ENCODE measurements at regions not wholly inside any gene's neighbourhood (a gene's known extent, or its start where the extent isn't known, plus 50 kb on each side); places are given as distances from the start of the nearest gene placed in this dataset.

DNA sequence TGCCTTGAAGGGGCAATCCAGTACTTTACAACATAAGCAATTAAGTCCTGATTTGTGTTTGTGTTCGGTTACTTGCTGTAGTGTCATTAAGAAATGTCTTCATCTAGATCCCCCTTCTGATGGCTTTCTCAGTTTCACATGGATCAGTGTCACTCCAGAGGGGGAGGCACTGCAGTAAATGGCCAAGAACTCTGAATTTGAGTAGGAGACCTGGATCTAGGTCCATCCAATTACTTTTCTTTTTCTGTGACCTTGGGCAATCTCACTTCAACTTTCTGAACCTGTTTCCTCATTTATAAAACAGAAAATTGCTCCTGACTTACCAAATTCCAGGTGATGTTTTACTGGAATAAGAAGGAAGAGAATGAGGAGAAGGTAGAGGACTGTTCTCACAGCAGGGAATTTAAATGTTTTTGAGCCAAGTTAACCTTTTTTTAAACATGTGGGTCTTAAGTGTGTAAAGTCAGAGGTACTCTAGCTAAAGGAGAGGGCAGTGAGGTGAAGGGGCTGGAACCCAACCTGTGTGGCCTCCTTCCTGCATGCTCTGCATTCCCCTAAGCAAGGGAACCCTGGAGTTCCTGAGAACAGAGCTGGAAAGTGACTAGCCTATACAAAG lies 285.5 kb downstream of the HACE1 start:
- DNase-seq (ENCODE audit: low read depth, low spot score) = no peak

DNA sequence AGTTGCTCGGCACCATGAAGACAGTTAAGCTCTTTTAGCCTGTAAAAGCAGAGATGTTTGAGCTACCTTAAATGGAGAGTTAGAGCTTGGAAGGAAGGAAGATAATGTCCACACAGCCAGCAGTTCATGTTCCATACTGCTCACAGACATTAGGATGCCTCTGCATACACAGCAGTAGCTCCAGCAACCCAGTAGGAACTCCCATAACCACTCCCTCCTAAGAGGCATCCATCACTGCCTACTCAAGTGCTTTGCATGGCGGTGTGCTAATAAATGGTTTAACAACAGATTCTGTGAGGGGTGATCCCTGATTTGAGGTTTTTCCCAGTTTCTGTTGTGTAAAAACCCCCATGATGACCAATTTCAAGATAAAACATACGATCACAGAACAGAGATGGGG lies 286.4 kb downstream of the HACE1 start:
- no peak for DNase-seq (ENCODE audit: low read depth, low spot score)

DNA sequence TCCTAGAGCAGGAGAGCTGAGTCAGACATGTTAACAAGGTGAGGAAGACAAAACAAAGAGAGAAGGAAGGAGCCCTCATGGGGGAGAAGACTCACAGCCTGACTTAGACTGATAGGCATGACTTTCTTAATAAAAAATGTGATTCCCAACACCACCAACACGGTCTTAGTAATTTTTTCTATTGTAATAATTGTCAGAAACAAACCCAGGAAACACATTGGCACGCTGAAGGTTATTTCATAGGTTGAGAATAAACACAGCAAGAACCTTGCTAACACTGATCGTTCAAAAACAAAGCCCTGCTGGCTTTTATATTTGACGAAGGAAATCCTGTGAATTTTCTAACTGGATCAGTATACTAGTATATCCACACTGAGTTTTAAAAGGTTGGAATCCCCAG lies 286.8 kb downstream of the HACE1 start:
- no peak for DNase-seq (ENCODE audit: low read depth, low spot score)

DNA sequence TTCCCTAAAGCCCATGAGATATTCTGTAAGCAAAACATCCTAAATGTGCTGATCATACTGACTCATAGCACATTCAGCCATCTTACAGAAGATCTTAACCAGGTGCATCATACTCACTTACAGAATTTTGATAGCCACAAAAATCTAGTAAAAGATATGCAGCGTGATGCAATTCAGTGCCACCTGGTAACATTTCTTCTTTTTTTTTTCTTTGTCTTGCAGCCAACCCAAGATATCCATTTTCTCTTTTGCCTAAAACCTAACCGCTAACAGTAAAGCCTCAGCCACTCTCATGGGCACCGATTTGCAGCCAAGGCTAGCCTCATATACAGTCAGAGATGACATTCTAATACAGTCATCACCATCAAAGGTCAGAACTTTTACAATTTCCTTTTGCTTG lies 293.3 kb downstream of the HACE1 start:
- DNase-seq (ENCODE audit: low read depth, low spot score) = no peak

DNA sequence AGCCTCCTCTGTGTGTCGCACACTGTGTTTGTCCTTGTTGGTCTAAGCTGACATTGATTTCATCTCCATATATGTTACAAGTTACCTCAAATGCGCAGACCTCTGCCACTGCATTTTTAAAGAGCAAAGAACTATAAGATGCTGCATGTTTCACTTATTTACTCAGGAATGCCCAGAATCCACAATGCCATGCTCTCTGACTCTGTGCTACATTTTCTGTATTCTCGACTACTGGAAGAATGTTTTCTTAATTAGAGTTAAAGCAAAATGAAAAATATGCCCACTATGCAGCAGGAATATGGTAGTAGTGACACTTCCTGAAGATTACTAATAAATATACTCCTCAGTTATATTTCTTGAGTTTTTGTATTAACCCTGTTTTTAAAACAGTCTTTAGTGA lies 296.4 kb downstream of the HACE1 start:
- DNase-seq (ENCODE audit: low read depth, low spot score) = no peak

DNA sequence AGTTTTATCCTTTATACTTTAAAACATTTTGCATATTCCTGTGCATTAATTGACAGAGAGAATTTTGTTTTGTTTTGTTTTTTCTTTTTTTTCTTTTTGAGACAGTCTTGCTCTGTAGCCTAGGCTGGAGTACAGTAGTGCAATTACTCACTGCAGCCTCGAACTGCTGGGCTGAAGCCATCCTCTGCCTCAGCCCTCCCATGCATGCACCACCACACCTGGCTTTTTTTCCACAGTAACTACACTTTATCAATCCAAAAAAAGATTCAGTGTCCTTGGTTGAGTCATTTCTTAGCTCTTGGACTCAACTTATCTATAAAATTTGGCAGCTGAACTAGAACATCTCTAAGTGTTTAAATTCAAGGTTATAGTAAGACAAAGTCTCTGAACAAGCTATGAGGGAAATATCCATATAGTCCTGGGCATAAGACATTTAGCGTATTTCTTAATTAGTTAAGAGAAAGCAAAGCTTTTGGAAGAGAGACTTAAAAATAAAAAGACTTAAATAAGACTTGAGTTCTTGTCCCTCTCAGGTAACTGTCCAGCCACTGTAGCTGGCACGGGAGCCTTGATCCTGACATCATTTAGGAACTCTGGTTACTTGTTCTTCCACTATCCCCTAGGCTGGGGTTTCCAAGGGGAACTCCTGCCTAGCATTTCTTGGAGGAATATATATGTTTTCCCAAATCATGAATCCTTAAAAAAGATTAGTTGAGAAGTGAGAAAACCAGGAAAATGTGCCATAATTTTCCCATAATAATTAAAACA lies 300.1 kb downstream of the HACE1 start:
- DNase-seq (ENCODE audit: low read depth, low spot score) = no peak

DNA sequence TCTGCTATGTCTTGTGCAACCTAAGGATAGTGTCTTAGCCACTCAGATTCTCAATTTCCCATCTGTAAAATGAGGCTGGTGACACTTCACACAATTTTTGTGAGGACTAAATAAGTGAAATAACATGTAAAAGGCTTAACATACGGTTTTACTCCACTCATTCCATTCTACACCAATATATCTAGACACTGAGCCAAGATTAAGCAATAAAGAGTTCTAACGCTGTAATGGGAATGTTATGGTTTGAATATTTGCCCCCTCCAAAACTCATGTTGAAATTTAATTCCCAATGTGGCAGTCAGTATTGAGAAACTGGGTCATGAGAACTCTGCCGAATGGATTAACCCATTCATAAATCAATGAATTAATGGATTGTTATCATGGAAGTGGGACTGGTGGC lies 301.0 kb downstream of the HACE1 start:
- DNase-seq (ENCODE audit: low read depth, low spot score) = no peak

DNA sequence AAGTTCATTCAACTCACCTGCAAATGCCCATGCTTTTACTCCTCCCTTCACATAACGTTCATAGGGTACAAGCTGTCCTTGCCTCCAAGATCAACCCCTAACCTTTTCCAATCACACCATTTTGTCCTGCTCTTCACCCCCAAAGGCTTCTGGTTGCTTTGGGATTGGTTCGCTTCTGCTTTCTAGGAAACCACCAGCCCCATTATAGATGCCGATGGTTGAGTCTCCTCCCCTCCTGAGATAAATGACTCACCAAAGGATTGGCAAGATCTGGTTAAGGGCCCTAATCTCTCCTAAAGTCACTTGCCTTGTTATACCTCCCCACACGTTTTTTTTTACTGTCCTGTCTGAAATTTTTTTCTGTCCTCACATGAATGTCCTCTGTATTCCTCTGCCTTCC lies 311.4 kb downstream of the HACE1 start:
- DNase-seq (ENCODE audit: low read depth, low spot score) = no peak

DNA sequence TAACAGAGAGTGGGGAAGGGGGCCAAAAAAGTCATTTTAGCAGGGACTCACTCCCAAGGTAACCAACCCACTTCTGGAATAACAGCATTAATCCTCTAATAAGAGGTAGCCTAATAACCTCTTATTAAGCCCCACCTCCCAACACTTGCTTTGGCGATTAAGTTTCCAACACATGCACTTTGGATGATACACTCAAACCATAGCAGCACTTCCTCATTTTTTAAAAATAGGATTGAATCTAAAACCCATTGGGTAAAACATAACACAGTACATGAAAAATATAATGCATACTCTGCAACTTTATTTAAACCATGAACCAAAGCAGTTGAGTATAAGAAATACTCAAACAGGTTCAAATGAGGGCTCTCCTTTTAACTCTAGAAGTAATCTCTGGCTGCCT lies 318.3 kb downstream of the HACE1 start:
- DNase-seq (ENCODE audit: low read depth, low spot score) = no peak

DNA sequence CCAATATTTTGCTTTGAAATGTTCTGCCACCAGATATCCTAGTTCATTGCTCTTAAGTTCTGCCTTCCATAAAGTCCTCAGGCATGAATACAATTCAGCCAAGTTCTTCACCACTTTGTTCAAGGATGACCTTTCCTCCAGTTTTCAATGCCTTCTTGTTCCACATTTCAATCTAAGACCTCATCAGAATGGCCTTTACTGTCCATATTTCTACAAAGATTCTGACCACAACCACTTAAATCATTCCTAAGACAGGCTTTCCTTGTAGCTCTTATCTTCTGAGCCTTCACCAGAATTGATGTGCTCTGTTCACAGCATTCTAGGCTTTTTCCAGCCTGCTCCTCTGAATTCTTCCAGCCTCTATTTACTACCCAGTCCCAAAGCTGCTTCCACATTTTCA lies 319.0 kb downstream of the HACE1 start:
- DNase-seq (ENCODE audit: low read depth, low spot score) = peak; percentile 64

DNA sequence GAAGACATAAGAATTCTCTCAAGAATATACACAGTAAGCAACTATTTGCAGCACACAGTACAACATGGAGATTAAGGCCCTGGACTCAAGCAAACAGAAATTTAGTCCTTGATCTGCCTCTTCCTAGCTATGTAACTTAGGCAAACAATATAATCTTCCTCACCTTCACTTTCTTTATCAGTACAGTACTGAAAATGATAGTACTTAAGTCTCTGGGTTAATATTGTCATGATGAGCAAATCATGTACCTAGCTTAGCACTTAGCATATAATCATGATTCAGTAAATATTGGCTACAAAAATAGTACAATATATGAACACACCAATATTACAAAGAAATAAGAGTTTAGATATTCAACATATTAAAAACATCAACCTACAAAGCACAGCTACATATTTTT lies 320.5 kb downstream of the HACE1 start:
- no peak for DNase-seq (ENCODE audit: low read depth, low spot score)

DNA sequence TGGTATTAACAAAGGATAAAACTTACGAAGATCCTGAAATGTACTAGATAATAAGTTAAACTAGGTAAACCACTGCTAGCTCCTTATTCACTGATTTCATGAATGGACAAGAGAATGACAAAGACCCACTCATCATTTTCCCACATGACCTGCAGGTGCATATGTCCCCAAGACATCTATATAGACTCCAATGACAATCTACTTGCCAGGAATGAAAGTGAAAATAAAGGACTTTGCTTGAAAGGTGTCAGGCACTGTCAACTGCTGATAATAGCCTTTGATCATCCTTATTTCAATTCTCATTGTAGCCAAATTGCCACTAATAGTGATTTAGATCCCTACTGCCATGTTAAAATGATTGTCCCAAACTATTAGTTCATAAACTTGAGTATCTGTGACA lies 321.8 kb downstream of the HACE1 start:
- DNase-seq (ENCODE audit: low read depth, low spot score) = no peak

DNA sequence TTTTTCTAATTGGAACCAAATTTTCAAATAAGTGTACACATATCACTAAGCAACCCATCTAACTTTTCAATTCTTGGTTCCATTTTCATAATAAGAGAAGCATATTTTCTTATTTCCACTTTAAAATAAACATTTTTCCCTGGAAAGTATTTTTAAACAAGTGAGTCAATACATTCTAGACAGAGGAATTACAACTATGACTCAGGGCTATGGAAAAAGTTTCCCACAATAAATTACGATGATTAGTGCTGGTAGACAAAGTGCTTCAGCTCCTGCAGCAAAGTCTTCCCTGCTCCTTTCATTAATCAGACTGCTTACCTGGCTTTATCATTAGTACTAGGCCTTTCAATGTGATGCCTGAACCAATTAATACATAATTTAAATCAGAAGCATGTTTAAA lies 322.5 kb downstream of the HACE1 start:
- peak; percentile 64 for DNase-seq (ENCODE audit: low read depth, low spot score)

DNA sequence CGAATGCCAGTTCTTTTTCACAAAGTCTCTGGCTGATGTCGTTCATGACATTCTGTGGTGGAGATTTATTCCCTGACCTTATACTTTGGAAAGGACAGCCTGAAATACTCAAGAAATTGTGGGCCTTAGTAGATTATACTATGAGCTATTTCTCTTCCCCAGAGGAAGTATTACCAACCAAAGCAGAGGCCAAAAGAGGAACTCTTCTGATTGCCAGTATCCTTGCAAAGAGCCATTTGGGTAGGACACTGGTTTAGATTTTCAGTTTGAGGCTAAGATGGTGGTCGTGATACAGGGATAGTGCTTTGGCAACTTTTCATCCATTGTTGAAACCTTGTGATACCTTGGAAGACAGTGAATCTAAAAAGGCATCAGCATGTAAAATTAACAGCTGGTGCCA lies 327.3 kb downstream of the HACE1 start:
- no peak for DNase-seq (ENCODE audit: low read depth, low spot score)

DNA sequence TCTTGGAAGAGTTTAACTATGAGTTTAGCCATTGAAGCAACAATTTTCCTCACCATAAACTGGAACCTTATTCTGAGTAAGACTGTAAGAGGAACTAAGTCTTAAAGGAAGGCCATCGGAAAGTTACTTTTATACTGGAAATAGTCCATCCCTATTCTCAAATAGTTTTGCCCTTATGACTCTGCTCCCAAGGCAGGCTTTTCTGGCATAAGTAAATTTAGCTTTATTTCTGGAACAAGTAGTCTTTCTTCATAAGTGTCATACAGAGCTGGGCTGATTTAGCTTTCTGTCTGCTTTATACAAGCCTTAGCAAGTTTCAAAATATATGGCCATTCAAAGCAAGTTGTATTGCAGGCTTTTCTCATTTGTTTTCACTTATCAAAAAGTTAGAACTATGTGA lies 328.1 kb downstream of the HACE1 start:
- DNase-seq (ENCODE audit: low read depth, low spot score) = no peak

DNA sequence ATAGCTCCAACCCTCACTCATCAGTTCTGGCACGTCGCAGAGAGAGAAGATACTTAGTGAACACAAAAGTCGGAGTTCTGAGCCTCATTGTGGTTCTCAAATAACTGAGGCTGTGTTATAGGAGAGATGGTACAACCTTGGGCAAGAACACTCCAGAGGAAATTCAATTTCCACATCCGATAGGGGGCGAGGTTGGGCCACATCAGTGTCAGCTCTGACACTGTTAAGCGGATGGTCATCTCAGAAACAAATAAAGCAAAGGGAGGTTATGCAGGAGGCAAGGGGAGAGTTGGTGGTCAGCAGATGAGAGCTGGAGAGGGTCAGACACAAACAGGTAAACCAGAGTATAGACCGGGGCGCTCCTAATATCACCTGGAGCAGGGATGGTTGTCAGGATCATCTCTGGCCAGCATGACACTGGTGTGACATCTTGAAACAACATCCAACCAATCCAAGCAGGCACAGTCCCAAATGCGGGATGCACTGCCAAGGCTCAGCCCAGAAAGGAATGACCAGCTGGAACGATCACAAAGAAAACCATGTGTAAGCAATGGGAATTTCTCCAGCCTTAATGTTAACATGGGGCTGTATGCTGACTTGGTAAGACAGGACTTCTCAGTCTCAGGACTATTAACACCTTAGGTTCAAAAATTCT lies 331.8 kb downstream of the HACE1 start:
- DNase-seq (ENCODE audit: low read depth, low spot score) = peak; percentile 67

DNA sequence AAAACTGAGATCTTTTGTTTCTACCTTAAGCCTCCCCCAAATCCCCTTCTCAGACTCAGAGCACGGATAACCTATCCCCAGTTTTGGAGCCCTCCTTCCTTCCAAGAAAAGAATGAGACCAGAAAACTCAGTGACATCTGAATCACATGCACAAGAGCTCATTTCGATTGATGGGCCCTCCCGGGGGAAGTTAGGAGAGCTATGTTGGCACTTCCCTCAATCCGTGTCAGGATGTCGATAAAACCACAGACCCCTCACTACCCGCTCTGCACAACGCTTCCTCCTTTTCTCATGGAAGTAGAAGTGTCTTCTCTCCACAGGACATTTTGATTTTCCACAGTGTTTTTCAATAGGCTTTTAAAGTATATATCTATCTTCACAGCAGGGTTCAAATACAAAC lies 332.4 kb downstream of the HACE1 start:
- DNase-seq (ENCODE audit: low read depth, low spot score) = no peak

DNA sequence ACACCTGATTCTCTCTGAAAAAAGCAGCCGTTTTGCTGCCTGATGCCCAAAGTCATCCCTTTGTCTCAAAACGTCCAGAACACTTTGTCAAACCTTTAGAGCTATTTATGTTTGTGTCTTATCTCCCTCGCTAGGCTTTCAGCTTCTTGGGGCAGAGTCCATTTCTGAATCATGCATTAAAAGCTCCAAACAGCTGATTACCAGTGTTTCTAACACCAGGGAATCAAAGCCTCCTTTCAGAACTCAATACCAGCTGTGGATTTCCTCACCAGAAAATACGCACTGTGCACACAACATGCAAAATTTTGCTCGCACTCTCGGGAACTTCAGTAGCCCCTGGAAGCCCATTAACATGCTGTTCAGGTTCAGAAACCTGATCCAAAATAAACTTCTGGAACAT lies 333.3 kb downstream of the HACE1 start:
- no peak for DNase-seq (ENCODE audit: low read depth, low spot score)

DNA sequence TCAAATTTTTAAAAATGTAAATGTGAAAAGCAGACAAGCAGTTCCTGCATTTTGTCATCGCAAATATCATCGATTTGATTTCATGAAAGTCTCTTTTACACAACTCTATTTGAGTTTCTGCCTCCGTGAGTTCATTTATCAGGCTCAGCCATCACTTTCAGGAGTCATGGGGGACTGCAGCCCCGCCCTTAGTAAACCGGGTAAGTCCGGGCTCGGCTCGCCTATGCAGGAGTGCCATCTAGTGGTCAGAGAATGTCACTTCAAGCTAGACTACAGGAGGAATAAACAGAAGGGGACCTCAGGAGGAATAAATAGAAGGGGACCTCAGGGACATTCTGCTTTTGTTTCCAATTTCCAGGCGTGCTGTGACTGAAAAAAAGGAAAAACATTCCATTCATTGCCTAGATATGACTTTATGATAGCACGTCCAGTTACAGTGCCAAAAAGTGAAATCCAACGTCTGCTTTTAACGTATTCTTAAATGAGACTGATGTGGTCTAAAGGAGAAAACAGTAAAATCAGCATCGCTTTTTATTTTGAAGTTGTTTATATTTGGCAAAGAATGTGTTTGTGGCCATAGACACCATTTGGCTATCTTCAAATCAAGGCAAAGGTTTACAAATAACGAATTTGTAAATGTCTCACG lies 333.9 kb downstream of the HACE1 start:
- DNase-seq (ENCODE audit: low read depth, low spot score) = peak; percentile 84

DNA sequence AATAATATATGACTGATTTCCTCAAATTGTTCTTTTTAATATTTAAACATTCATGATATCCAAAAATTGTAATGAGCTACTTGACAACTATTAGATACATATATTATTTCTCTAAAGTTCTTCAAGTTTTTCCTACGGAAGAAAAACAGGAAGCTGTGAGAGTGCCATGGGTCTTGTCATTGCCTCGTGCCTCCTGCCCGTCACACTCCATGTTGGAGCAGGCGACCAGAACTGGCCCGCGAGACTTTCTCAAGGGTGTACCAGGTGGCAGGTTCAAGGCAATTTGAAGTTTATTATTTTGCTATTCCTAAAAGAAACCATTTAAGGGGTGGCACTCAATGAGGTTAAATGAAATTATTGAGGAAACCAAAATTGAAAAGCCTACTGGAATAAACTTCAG lies 337.2 kb downstream of the HACE1 start:
- DNase-seq (ENCODE audit: low read depth, low spot score) = no peak

DNA sequence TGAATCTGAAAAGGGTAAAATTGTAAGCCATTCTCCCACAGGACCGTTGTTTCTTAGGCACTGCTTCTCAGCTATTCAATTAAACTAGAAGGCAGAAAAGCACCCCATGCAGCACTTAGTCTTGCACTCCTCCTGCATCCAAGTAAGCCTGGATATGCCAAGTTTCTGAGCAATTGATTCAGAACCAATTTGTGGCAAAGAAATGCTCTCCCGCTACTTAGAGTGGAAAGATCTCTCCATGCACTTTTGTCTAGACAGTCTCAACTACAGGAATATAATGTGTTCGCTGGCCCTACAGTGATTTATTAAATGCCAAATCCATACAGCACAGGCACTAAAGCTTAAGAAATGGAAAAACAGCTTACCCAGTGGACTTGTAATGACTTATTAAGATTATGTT lies 338.5 kb downstream of the HACE1 start:
- no peak for DNase-seq (ENCODE audit: low read depth, low spot score)

DNA sequence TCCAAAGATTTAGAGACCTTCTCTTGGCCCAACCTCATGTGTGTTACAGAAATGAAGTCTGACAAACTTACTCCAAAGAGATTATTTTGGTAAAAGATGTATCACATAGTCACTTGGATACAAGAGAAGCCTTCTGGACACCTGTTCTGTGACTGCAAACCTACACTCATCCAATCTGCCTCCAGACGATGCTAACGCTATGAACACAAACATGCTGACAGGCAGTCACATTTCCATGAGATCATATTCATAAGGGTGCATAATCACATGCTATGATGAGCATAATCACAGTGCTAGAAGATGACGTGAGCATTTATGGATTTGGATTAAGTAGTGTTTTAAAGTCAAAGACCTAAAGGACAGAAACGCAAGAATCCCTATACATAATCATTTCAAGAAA lies 340.2 kb downstream of the HACE1 start:
- no peak for DNase-seq (ENCODE audit: low read depth, low spot score)

DNA sequence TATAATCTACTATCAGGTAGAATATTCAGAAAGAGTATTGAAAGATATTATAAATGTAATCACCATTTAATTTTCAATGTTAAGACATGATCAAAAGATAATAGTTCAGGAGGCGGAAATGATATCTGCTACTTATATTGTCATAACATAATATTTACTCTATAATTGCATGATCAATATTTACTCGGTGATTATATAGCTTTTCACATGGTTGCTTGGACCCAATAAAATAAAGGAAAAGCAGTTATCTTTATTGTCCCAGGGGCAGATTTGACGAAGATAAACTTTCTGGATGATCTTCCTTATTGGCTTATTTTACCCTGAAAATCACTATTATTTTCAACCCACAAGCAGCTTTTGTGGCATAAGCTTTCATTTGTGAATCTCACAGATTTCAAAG lies 350.4 kb downstream of the HACE1 start:
- DNase-seq (ENCODE audit: low read depth, low spot score) = no peak

All from astrocyte of the hippocampus (primary cell).